DOHH2 (cell line): ENCODE measurements at regions not wholly inside any gene's neighbourhood (a gene's known extent, or its start where the extent isn't known, plus 50 kb on each side); places are given as distances from the start of the nearest gene placed in this dataset.

Source experiments
- H3F3A ChIP-seq: fragments of 200-600 bp; sonication (generic), shearing (Covaris generic); 2 replicates; pipeline ENCODE4 v1.6.0; 2016; ENCODE audit warnings: antibody characterized with exemption, mild to moderate bottlenecking; ENCODE audit not compliant: control insufficient read depth, insufficient read depth
- H3K27ac ChIP-seq: fragments of 200-600 bp; sonication (generic); 2 replicates; pipeline ENCODE4 v1.5.1; 2014; ENCODE audit warnings: low read depth, mild to moderate bottlenecking, low read length, moderate library complexity
- H3K27me3 ChIP-seq: fragments of 200-600 bp; sonication (generic); 2 replicates; pipeline ENCODE4 v1.6.1; 2014; ENCODE audit warnings: mild to moderate bottlenecking, low read length, mixed read lengths; ENCODE audit not compliant: control insufficient read depth
- H3K36me3 ChIP-seq: fragments of 200-600 bp; sonication (generic); 2 replicates; pipeline ENCODE4 v1.6.1; 2014; ENCODE audit warnings: mild to moderate bottlenecking, low read length, moderate library complexity, mixed read lengths; ENCODE audit not compliant: control insufficient read depth
- H3K4me1 ChIP-seq: fragments of 200-600 bp; sonication (generic); 2 replicates; pipeline ENCODE4 v1.6.1; 2014; ENCODE audit warnings: mild to moderate bottlenecking, low read length, mixed read lengths; ENCODE audit not compliant: control insufficient read depth
- H3K4me2 ChIP-seq: fragments of 200-600 bp; sonication (generic); 2 replicates; pipeline ENCODE4 v1.6.0; 2014; ENCODE audit warnings: mild to moderate bottlenecking, low read length, moderate library complexity
- H3K4me3 ChIP-seq: fragments of 200-600 bp; sonication (generic); 2 replicates; pipeline ENCODE4 v1.5.1; 2014; ENCODE audit warnings: mild to moderate bottlenecking, low read length, mixed read lengths
- H3K79me2 ChIP-seq: fragments of 200-600 bp; sonication (generic); 2 replicates; pipeline ENCODE4 v1.6.1; 2014; ENCODE audit warnings: mild to moderate bottlenecking, low read length, mixed read lengths; ENCODE audit not compliant: control insufficient read depth
- H3K9me2 ChIP-seq: fragments of 200-600 bp; sonication (generic); replicated peaks from 2 replicates; pipeline ENCODE4 v1.6.1; 2014; ENCODE audit warnings: mild to moderate bottlenecking, low read length, mixed read lengths; ENCODE audit not compliant: control insufficient read depth
- H3K9me3 ChIP-seq: fragments of 200-600 bp; sonication (generic); 2 replicates; pipeline ENCODE4 v1.6.1; 2014; ENCODE audit warnings: antibody characterized with exemption, low read length, mixed read lengths; ENCODE audit not compliant: control insufficient read depth, insufficient read depth
- H4K20me1 ChIP-seq: fragments of 200-600 bp; sonication (generic); 2 replicates; pipeline ENCODE4 v1.6.0; 2014; ENCODE audit warnings: low read depth, mild to moderate bottlenecking, antibody characterized with exemption, low read length, moderate library complexity; ENCODE audit not compliant: control insufficient read depth, insufficient read depth
- CTCF ChIP-seq: fragments of 200-600 bp; sonication (generic); IDR thresholded peaks from one replicate; pipeline ENCODE4 v1.5.1; 2014; ENCODE audit warnings: antibody characterized with exemption, mild to moderate bottlenecking, low read depth, low read length; ENCODE audit not compliant: poor library complexity, severe bottlenecking
- EZH2phosphoT487 ChIP-seq: fragments of 200-600 bp; sonication (generic); IDR thresholded peaks from 2 replicates; pipeline ENCODE4 v1.6.1; 2017; ENCODE audit warnings: borderline replicate concordance, mild to moderate bottlenecking, antibody characterized with exemption, low read length, moderate library complexity, mixed read lengths

- Histone ChIP-seq H3K9me3 (no peaks in the 10 kb centered on the region), H3K9me2 (no peaks in the 10 kb centered on the region), H3F3A (no peaks in the 10 kb centered on the region), H3K4me2 (no peak overlapping the region), H3K27ac (no peak overlapping the region), H4K20me1 (no peaks in the 10 kb centered on the region), H3K79me2 (no peaks in the 10 kb centered on the region), H3K4me1 (peaks cover 27% of the 10 kb centered on the region), H3K36me3 (no peaks in the 10 kb centered on the region), H3K27me3 (no peaks in the 10 kb centered on the region), H3K4me3 (no peak overlapping the region)
- no peak for TF ChIP-seq CTCF
These were observed 71.9 kb upstream of the METAP2 start for GRCh38 chr12:95402096-95402495.

GRCh38 chr12:95408201-95408600 lies 65.8 kb upstream of the METAP2 start:
- H3K4me1 ChIP-seq, result peaks cover 23% of the 10 kb centered on the region
- no peaks in the 10 kb centered on the region for H3K36me3 ChIP-seq
- no peaks in the 10 kb centered on the region for H3K9me3 ChIP-seq
- no peaks in the 10 kb centered on the region for H4K20me1 ChIP-seq
- no peaks in the 10 kb centered on the region for H3K27me3 ChIP-seq
- no peaks in the 10 kb centered on the region for H3K79me2 ChIP-seq
- no peak overlapping the region for H3K27ac ChIP-seq
- H3K9me2 ChIP-seq, result no peaks in the 10 kb centered on the region
- peaks cover 18% of the 10 kb centered on the region for H3F3A ChIP-seq
- H3K4me2 ChIP-seq, result no peak overlapping the region
- no peak overlapping the region for H3K4me3 ChIP-seq
- no peak for TF ChIP-seq EZH2phosphoT487

- Histone ChIP-seq H3K27ac (no peak overlapping the region), H3K9me3 (no peaks in the 10 kb centered on the region), H4K20me1 (no peaks in the 10 kb centered on the region), H3K79me2 (no peaks in the 10 kb centered on the region), H3K9me2 (no peaks in the 10 kb centered on the region), H3F3A (peaks cover 39% of the 10 kb centered on the region), H3K36me3 (no peaks in the 10 kb centered on the region), H3K4me3 (no peak overlapping the region), H3K4me2 (no peak overlapping the region), H3K4me1 (peaks cover 51% of the 10 kb centered on the region), H3K27me3 (no peaks in the 10 kb centered on the region)
- TF ChIP-seq CTCF, result no peak
These were observed 62.9 kb upstream of the METAP2 start for GRCh38 chr12:95411057-95411456.

- TF ChIP-seq CTCF (no peak), EZH2phosphoT487 (no peak)
- peaks cover 55% of the 10 kb centered on the region for H3K4me1 ChIP-seq
- H3K4me3 ChIP-seq, result no peak overlapping the region
These were observed 62.5 kb upstream of the METAP2 start for GRCh38 chr12:95411466-95411865.

More at GRCh38 chr12:95411466-95411865, 62.5 kb upstream of the METAP2 start:
- no peaks in the 10 kb centered on the region for H3K9me3 ChIP-seq
- no peaks in the 10 kb centered on the region for H3K27me3 ChIP-seq
- H4K20me1 ChIP-seq, result no peaks in the 10 kb centered on the region
- H3K9me2 ChIP-seq, result no peaks in the 10 kb centered on the region
- H3K79me2 ChIP-seq, result no peaks in the 10 kb centered on the region
- H3F3A ChIP-seq, result peaks cover 43% of the 10 kb centered on the region
- no peaks in the 10 kb centered on the region for H3K36me3 ChIP-seq
- H3K4me2 ChIP-seq, result no peak overlapping the region
- H3K27ac ChIP-seq, result no peak overlapping the region
